ENCODE measurements at regions not wholly inside any gene's neighbourhood (a gene's known extent, or its start where the extent isn't known, plus 50 kb on each side); places are given as distances from the start of the nearest gene placed in this dataset.

DNA sequence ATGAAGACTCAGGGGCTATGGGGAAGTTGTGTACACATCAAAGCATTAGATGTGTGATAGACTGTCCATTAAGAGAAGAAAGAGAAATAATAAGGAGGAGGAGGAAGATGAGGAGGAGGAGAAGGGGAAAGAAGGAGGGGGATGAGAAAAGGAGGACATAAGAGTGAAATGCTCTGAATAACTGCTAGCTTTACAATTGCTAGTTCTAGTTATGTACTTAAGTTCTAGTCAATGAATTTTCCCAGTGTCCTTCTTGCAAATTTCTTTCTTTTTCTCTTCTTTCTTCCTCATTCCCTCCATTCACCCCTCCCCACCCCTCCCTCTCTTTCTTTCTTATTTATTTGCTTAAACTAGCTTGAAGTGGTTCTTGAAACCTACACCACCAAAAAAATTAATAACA is 534.9 kb upstream of the GRAMD2B start:
- DNase-seq, result no peak
- no peaks in the 10 kb centered on the region for H3K27me3 ChIP-seq
- H3K4me1 ChIP-seq, result peaks cover 7% of the 10 kb centered on the region
- no peaks in the 10 kb centered on the region for H3K9me3 ChIP-seq
- H3K36me3 ChIP-seq, result no peaks in the 10 kb centered on the region
- no peak overlapping the region for H3K4me3 ChIP-seq (ENCODE audit: low read depth, low read length)
- TF ChIP-seq, protein P1, sequence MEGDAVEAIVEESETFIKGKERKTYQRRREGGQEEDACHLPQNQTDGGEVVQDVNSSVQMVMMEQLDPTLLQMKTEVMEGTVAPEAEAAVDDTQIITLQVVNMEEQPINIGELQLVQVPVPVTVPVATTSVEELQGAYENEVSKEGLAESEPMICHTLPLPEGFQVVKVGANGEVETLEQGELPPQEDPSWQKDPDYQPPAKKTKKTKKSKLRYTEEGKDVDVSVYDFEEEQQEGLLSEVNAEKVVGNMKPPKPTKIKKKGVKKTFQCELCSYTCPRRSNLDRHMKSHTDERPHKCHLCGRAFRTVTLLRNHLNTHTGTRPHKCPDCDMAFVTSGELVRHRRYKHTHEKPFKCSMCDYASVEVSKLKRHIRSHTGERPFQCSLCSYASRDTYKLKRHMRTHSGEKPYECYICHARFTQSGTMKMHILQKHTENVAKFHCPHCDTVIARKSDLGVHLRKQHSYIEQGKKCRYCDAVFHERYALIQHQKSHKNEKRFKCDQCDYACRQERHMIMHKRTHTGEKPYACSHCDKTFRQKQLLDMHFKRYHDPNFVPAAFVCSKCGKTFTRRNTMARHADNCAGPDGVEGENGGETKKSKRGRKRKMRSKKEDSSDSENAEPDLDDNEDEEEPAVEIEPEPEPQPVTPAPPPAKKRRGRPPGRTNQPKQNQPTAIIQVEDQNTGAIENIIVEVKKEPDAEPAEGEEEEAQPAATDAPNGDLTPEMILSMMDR (IDR thresholded peaks at IDR 0.05; ENCODE audit: low read depth, low read length), result no peak

DNA sequence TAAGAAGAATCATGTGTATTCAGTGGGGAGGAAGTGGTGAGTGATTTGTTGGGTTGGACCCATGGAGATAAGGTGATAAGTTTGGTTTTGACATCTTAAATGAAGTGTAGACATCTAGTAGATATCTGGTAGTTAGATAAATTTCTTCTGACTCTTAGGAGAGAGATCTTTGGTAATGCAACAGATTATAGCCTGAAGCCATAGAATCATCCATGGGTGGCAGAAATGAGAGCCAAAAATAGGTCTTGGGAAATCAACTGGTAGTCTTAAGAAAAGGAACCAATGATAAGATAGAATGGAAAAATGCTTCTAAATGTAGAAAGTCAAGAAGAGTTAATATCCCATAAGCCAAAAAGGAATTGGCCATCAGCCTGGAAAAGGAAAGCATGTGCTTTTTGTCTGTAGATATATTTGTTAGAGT is 532.7 kb upstream of the GRAMD2B start:
- Histone ChIP-seq H3K9me3 (no peaks in the 10 kb centered on the region; the same call in 1 of the 2 replicates), H3K27me3 (no peaks in the 10 kb centered on the region), H3K4me1 (peaks cover 7% of the 10 kb centered on the region), H3K36me3 (no peaks in the 10 kb centered on the region), H3K4me3 (ENCODE audit: low read depth, low read length) (no peak overlapping the region)
- TF ChIP-seq, protein P1 (IDR thresholded peaks at IDR 0.05; ENCODE audit: low read depth, low read length), result no peak
- no peak for DNase-seq

DNA sequence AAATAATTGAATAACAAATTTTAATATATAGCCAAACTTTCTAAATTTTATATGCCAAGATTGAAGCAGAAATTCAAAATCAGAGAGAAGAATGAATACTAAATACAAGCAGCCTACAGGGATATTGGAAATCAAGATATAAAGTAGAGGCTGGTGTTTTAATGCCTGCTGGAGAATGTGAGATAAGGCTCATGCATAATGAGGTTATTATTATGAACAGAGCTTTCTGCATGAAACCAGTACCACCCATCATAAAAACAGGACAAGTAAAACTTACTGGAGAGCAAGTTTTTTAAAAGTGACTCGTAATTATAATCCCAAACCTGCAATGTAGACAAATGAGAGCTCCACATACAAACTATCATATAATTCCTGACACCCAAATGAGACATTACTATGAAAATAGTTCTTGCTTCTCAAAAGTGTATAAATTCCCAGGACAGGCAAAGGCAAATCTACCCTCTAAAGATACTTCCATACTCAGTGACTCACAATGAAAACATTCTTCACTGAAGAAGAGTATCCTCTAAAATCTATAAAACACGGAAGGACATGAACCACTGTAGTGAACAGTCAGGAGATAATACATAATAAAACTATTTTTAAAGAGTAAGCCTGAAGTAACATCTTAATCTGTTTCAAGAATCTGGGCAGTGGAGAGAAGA is 532.0 kb upstream of the GRAMD2B start:
- DNase-seq, result no peak
- TF ChIP-seq, protein P1 (IDR thresholded peaks at IDR 0.05; ENCODE audit: low read depth, low read length), result no peak
- H3K36me3 ChIP-seq, result no peaks in the 10 kb centered on the region
- peaks cover 7% of the 10 kb centered on the region for H3K4me1 ChIP-seq
- no peak overlapping the region for H3K4me3 ChIP-seq (ENCODE audit: low read depth, low read length)
- H3K27me3 ChIP-seq, result no peaks in the 10 kb centered on the region
- H3K9me3 ChIP-seq, result no peaks in the 10 kb centered on the region; the same call in 1 of the 2 replicates

DNA sequence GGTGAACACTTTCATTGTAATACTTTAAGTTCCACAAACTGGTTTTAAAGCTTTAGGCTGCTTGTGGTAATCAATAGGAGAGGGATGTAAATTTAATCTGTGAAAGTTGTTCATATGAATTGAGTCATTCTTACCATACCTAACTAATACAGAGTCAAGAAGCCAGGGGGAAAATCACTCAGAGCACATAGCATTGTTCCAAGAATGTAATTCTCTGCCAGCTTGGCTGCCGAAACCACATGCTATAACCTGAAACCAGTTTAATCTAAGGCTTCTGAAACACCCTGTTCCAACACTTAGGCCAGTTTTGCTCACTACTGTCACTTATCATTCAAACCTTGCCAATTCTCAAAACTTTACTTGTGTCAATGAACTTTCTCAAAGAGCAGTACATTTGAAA is 528.8 kb upstream of the GRAMD2B start:
- H3K9me3 ChIP-seq, result no peaks in the 10 kb centered on the region; the same call in 1 of the 2 replicates
- no peaks in the 10 kb centered on the region for H3K27me3 ChIP-seq
- H3K4me3 ChIP-seq (ENCODE audit: low read depth, low read length), result no peak overlapping the region
- no peaks in the 10 kb centered on the region for H3K36me3 ChIP-seq
- TF ChIP-seq, protein P1 (IDR thresholded peaks at IDR 0.05; ENCODE audit: low read depth, low read length), result no peak
- H3K4me1 ChIP-seq, result peaks cover 10% of the 10 kb centered on the region
- DNase-seq, result no peak

DNA sequence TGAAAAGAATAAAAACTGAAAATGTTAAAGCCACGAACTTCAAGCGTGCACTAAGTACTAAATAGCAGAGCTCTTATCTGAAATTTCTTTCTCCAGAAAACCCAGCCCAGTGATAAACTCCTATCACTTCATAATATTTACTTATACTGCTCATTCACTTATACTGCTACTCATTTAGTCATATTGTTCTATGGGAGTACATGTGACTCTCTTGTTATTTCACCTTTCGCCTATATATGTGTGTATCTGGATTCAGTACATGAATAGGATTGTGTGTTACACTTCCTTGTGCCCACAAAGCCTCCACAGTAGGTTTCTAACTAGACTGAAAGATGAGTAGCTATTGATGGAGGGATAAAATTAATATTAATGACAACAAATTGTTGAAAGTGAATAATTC is 526.8 kb upstream of the GRAMD2B start:
- Histone ChIP-seq H3K4me1 (peaks cover 7% of the 10 kb centered on the region), H3K9me3 (no peaks in the 10 kb centered on the region; the same call in 1 of the 2 replicates), H3K27me3 (no peaks in the 10 kb centered on the region), H3K36me3 (no peaks in the 10 kb centered on the region), H3K4me3 (ENCODE audit: low read depth, low read length) (no peak overlapping the region)
- no peak for DNase-seq
- TF ChIP-seq, protein P1 (IDR thresholded peaks at IDR 0.05; ENCODE audit: low read depth, low read length), result no peak

DNA sequence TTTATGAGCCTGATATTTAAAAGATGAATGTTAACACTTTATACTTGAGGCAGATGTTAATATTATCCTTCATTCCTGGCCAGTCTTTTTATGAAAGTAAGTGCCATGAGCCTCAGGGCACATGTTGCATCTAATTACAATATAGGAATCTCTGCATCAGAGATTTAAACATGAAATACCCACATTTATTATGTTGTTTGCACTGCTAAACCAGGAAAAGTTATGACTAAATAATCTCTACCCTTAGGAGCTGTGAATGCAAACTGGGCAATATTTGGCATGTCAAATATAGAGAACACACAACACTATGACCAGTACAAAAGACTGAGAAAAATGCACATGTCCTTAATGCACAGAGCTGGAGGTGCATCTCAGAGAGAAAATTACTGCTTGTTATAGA is 526.1 kb upstream of the GRAMD2B start:
- H3K4me1 ChIP-seq, result peaks cover 3% of the 10 kb centered on the region; the same call in 1 of the 2 replicates
- no peaks in the 10 kb centered on the region for H3K27me3 ChIP-seq
- no peak overlapping the region for H3K4me3 ChIP-seq (ENCODE audit: low read depth, low read length)
- no peaks in the 10 kb centered on the region; the same call in 1 of the 2 replicates for H3K9me3 ChIP-seq
- no peaks in the 10 kb centered on the region for H3K36me3 ChIP-seq
- no peak for DNase-seq
- TF ChIP-seq, protein P1 (IDR thresholded peaks at IDR 0.05; ENCODE audit: low read depth, low read length), result no peak
